CD4-positive, CD25-positive, alpha-beta regulatory T cell (primary cell): ENCODE measurements at regions not wholly inside any gene's neighbourhood (a gene's known extent, or its start where the extent isn't known, plus 50 kb on each side); places are given as distances from the start of the nearest gene placed in this dataset.

Experiments used
- ATAC-seq, 2 donors: fragments of 150-1000 bp; cut with Tn5 transposase; one replicate each; pipeline ENCODE4 v1.10.0; 2021; ENCODE audit warnings: low read depth in 2 of 2, moderate number of reproducible peaks in 2 of 2, moderate library complexity in 1 of 2
- DNase-seq, 3 donors: peaks; one replicate each; pipeline versions ENCODE4 v3.0.0 to v3.0.0-alpha.2; 2012 to 2022; ENCODE audit warnings: mixed read lengths in 1 of 3
- H3K27ac ChIP-seq: one replicate; pipeline ENCODE4 v1.7.0; 2013; ENCODE audit warnings: mild to moderate bottlenecking, low read length; ENCODE audit not compliant: insufficient read depth, poor library complexity, severe bottlenecking
- H3K27me3 ChIP-seq: one replicate; pipeline ENCODE4 v1.7.0; 2013; ENCODE audit warnings: low read length; ENCODE audit not compliant: control insufficient read depth, insufficient read depth
- H3K36me3 ChIP-seq: one replicate; pipeline ENCODE4 v1.7.0; 2013; ENCODE audit warnings: mild to moderate bottlenecking, low read length, moderate library complexity; ENCODE audit not compliant: control insufficient read depth, insufficient read depth
- H3K4me1 ChIP-seq: 2 replicates; pipeline ENCODE4 v1.7.0; 2013; ENCODE audit warnings: mild to moderate bottlenecking, low read length; ENCODE audit not compliant: insufficient read depth, control insufficient read depth, poor library complexity, severe bottlenecking
- H3K4me3 ChIP-seq: one replicate; pipeline ENCODE4 v1.7.0; 2013; ENCODE audit warnings: low read depth, mild to moderate bottlenecking, low read length, moderate library complexity
- H3K9me3 ChIP-seq, 2 experiments: 1 replicate in 1 of 2; 2 replicates in 1 of 2; pipeline ENCODE4 v1.7.0; 2013; ENCODE audit warnings: low read length in 2 of 2, mild to moderate bottlenecking in 1 of 2, moderate library complexity in 1 of 2; ENCODE audit not compliant: control insufficient read depth in 2 of 2
- H3K27ac Mint-ChIP-seq, 3 donors: one replicate each; pipeline ENCODE4 v1.8.0; 2020 to 2022; ENCODE audit warnings: mild to moderate bottlenecking in 3 of 3, mixed read lengths in 3 of 3, moderate library complexity in 2 of 3
- H3K27me3 Mint-ChIP-seq: one replicate; pipeline ENCODE4 v1.8.0; 2022; ENCODE audit warnings: mild to moderate bottlenecking, mixed read lengths
- H3K36me3 Mint-ChIP-seq: one replicate; pipeline ENCODE4 v1.8.0; 2020; ENCODE audit warnings: mixed read lengths
- H3K4me1 Mint-ChIP-seq, 4 donors: one replicate each; pipeline ENCODE4 v1.8.0; 2020 to 2022; ENCODE audit warnings: mixed read lengths in 4 of 4, mild to moderate bottlenecking in 1 of 4
- H3K4me3 Mint-ChIP-seq, 4 donors: one replicate each; pipeline ENCODE4 v1.8.0; 2020 to 2022; ENCODE audit warnings: mild to moderate bottlenecking in 4 of 4, mixed read lengths in 4 of 4, moderate library complexity in 3 of 4
- H3K9me3 Mint-ChIP-seq, 7 donors: one replicate each; pipeline ENCODE4 v1.8.0; 2020 to 2022; ENCODE audit warnings: mixed read lengths in 7 of 7, mild to moderate bottlenecking in 3 of 7, moderate library complexity in 2 of 7

- Histone ChIP-seq H3K9me3 (no peaks in the 10 kb centered on the region), H3K4me1 (no peaks in the 10 kb centered on the region), H3K27me3 (no peaks in the 10 kb centered on the region), H3K36me3 (no peaks in the 10 kb centered on the region), H3K27ac (no peak overlapping the region), H3K4me3 (no peak overlapping the region)
- no peaks in the 10 kb centered on the region for H3K36me3 Mint-ChIP-seq
- H3K4me3 Mint-ChIP-seq, result no peak overlapping the region
- H3K9me3 Mint-ChIP-seq, result peaks cover 0 to 7% (median 4%) of the 10 kb centered on the region in 7 donors
- ATAC-seq, result no peak
- no peak overlapping the region for H3K27ac Mint-ChIP-seq
- DNase-seq, result no peak
- peaks cover 8% of the 10 kb centered on the region for H3K27me3 Mint-ChIP-seq
- H3K4me1 Mint-ChIP-seq, result no peaks in the 10 kb centered on the region
Measured at GRCh38 chr16:55030944-55031343, 100.3 kb downstream of the IRX5 start.

- Mint-ChIP-seq H3K4me1 (no peaks in the 10 kb centered on the region), H3K27me3 (peaks cover 8% of the 10 kb centered on the region), H3K36me3 (no peaks in the 10 kb centered on the region), H3K27ac (no peak overlapping the region), H3K4me3 (no peak overlapping the region), H3K9me3 (peaks cover 0 to 7% (median 2%) of the 10 kb centered on the region in 7 donors)
- Histone ChIP-seq H3K27me3 (no peaks in the 10 kb centered on the region), H3K36me3 (no peaks in the 10 kb centered on the region), H3K4me1 (no peaks in the 10 kb centered on the region), H3K27ac (no peak overlapping the region), H3K4me3 (no peak overlapping the region), H3K9me3 (no peaks in the 10 kb centered on the region)
- no peak for DNase-seq
- no peak for ATAC-seq
Measured at GRCh38 chr16:55031481-55031880, 100.8 kb downstream of the IRX5 start.

- H3K4me1 Mint-ChIP-seq, result no peaks in the 10 kb centered on the region
- H3K4me3 Mint-ChIP-seq, result no peak overlapping the region
- no peaks in the 10 kb centered on the region for H3K27me3 ChIP-seq
- H3K4me3 ChIP-seq, result no peak overlapping the region
- ATAC-seq (no peak), DNase-seq (no peak)
- no peak overlapping the region for H3K27ac ChIP-seq
- no peaks in the 10 kb centered on the region for H3K4me1 ChIP-seq
- no peaks in the 10 kb centered on the region for H3K36me3 Mint-ChIP-seq
- H3K9me3 Mint-ChIP-seq, result peaks cover 0 to 3% (median 2%) of the 10 kb centered on the region in 7 donors
- H3K27ac Mint-ChIP-seq, result no peak overlapping the region
- no peaks in the 10 kb centered on the region for H3K27me3 Mint-ChIP-seq
- H3K36me3 ChIP-seq, result no peaks in the 10 kb centered on the region
- H3K9me3 ChIP-seq, result no peaks in the 10 kb centered on the region
Measured at GRCh38 chr16:55033225-55034156, 102.8 kb downstream of the IRX5 start.

GRCh38 chr16:55035029-55035428 is 104.4 kb downstream of the IRX5 start:
- H3K9me3 Mint-ChIP-seq, result peaks cover 0 to 3% (median 0%) of the 10 kb centered on the region in 7 donors
- peak in 1 of 3 donors; percentile 5 for DNase-seq

GRCh38 chr16:55035956-55036355 is 105.3 kb downstream of the IRX5 start:
- ATAC-seq, result no peak
- peaks cover 0 to 3% (median 0%) of the 10 kb centered on the region in 7 donors for H3K9me3 Mint-ChIP-seq

More at GRCh38 chr16:55035029-55035428, 104.4 kb downstream of the IRX5 start:
- Histone ChIP-seq H3K4me1 (no peaks in the 10 kb centered on the region), H3K4me3 (no peak overlapping the region), H3K36me3 (no peaks in the 10 kb centered on the region), H3K27me3 (no peaks in the 10 kb centered on the region), H3K27ac (no peak overlapping the region), H3K9me3 (no peaks in the 10 kb centered on the region)
- Mint-ChIP-seq H3K36me3 (no peaks in the 10 kb centered on the region), H3K27me3 (no peaks in the 10 kb centered on the region), H3K4me1 (no peaks in the 10 kb centered on the region), H3K4me3 (no peak overlapping the region), H3K27ac (no peak overlapping the region)
- no peak for ATAC-seq

GRCh38 chr16:55036371-55036821 is 105.7 kb downstream of the IRX5 start:
- H3K4me3 ChIP-seq, result no peak overlapping the region
- H3K36me3 ChIP-seq, result no peaks in the 10 kb centered on the region
- H3K27ac ChIP-seq, result no peak overlapping the region
- Mint-ChIP-seq H3K36me3 (no peaks in the 10 kb centered on the region), H3K27ac (no peak overlapping the region), H3K4me1 (no peaks in the 10 kb centered on the region), H3K9me3 (peaks cover 0 to 3% (median 0%) of the 10 kb centered on the region in 7 donors), H3K4me3 (no peak overlapping the region), H3K27me3 (no peaks in the 10 kb centered on the region)
- H3K27me3 ChIP-seq, result no peaks in the 10 kb centered on the region
- no peaks in the 10 kb centered on the region for H3K9me3 ChIP-seq
- no peaks in the 10 kb centered on the region for H3K4me1 ChIP-seq
- DNase-seq, result no peak
- no peak for ATAC-seq

More at GRCh38 chr16:55035956-55036355, 105.3 kb downstream of the IRX5 start:
- no peak for DNase-seq
- H3K27ac ChIP-seq, result no peak overlapping the region
- no peaks in the 10 kb centered on the region for H3K27me3 ChIP-seq
- Mint-ChIP-seq H3K27me3 (no peaks in the 10 kb centered on the region), H3K4me1 (no peaks in the 10 kb centered on the region), H3K4me3 (no peak overlapping the region), H3K27ac (no peak overlapping the region), H3K36me3 (no peaks in the 10 kb centered on the region)
- no peaks in the 10 kb centered on the region for H3K36me3 ChIP-seq
- no peaks in the 10 kb centered on the region for H3K9me3 ChIP-seq
- H3K4me1 ChIP-seq, result no peaks in the 10 kb centered on the region
- no peak overlapping the region for H3K4me3 ChIP-seq

- H3K9me3 ChIP-seq, result no peaks in the 10 kb centered on the region
- H3K4me3 ChIP-seq, result no peak overlapping the region
- no peak overlapping the region for H3K27ac ChIP-seq
- Mint-ChIP-seq H3K4me1 (no peaks in the 10 kb centered on the region), H3K36me3 (no peaks in the 10 kb centered on the region), H3K27ac (peak overlapping the region in 1 of 3 donors; percentile 66), H3K27me3 (no peaks in the 10 kb centered on the region), H3K9me3 (peaks cover 0 to 3% (median 0%) of the 10 kb centered on the region in 7 donors), H3K4me3 (no peak overlapping the region)
- no peaks in the 10 kb centered on the region for H3K4me1 ChIP-seq
- ATAC-seq, result no peak
- no peak for DNase-seq
- no peaks in the 10 kb centered on the region for H3K36me3 ChIP-seq
- H3K27me3 ChIP-seq, result no peaks in the 10 kb centered on the region
Measured at GRCh38 chr16:55037046-55037445, 106.4 kb downstream of the IRX5 start.

GRCh38 chr16:55037966-55038365 is 107.3 kb downstream of the IRX5 start:
- Mint-ChIP-seq H3K9me3 (peaks cover 0 to 3% (median 0%) of the 10 kb centered on the region in 7 donors), H3K27ac (no peak overlapping the region), H3K4me1 (no peaks in the 10 kb centered on the region), H3K4me3 (no peak overlapping the region), H3K36me3 (no peaks in the 10 kb centered on the region), H3K27me3 (no peaks in the 10 kb centered on the region)
- DNase-seq (no peak), ATAC-seq (no peak)
- Histone ChIP-seq H3K4me3 (no peak overlapping the region), H3K9me3 (no peaks in the 10 kb centered on the region), H3K27me3 (no peaks in the 10 kb centered on the region), H3K36me3 (no peaks in the 10 kb centered on the region), H3K4me1 (no peaks in the 10 kb centered on the region), H3K27ac (no peak overlapping the region)
